Body of pancreas (tissue), 4 donors: ENCODE measurements at regions not wholly inside any gene's neighbourhood (a gene's known extent, or its start where the extent isn't known, plus 50 kb on each side); places are given as distances from the start of the nearest gene placed in this dataset.

Experiments used
- CTCF ChIP-seq, 7 experiments: fragments of 450-650 bp in 4 of 7; fragments of 200-600 bp in 3 of 7; sonication (generic) in 3 of 7; IDR thresholded peaks; one replicate each; pipeline ENCODE4 v1.5.1; 2016 to 2019; ENCODE audit warnings: antibody characterized with exemption in 7 of 7
- POLR2A ChIP-seq, 3 donors: fragments of 450-650 bp; IDR thresholded peaks; one replicate each; pipeline ENCODE4 v1.6.1; 2016; ENCODE audit warnings: antibody characterized with exemption in 3 of 3, mild to moderate bottlenecking in 2 of 3

- TF ChIP-seq POLR2A (IDR thresholded peaks at IDR 0.05) (no peak), CTCF (IDR thresholded peaks at IDR 0.05) (no peak)
Observed at GRCh38 chr2:75432761-75433361, 127.9 kb downstream of the EVA1A start.
